Fibroblast of lung (primary cell): ENCODE measurements at regions not wholly inside any gene's neighbourhood (a gene's known extent, or its start where the extent isn't known, plus 50 kb on each side); places are given as distances from the start of the nearest gene placed in this dataset.

Experiments
- EZH2 ChIP-seq: IDR thresholded peaks from 2 replicates; pipeline ENCODE4 v1.5.1; 2012; ENCODE audit warnings: low read length, control low read depth, mild to moderate bottlenecking; ENCODE audit errors: missing control alignments
- TF ChIP-seq, protein P1 (sequence below), 2 donors: IDR thresholded peaks in 1 of 2; conservative IDR thresholded peaks in 1 of 2; 1 replicate in 1 of 2; 2 replicates in 1 of 2; pipeline ENCODE4 v1.5.1; 2011 to 2012; ENCODE audit warnings: low read length in 2 of 2, control low read depth in 1 of 2, inconsistent platforms in 1 of 2, low read depth in 1 of 2, mild to moderate bottlenecking in 1 of 2

- TF ChIP-seq, protein P1, sequence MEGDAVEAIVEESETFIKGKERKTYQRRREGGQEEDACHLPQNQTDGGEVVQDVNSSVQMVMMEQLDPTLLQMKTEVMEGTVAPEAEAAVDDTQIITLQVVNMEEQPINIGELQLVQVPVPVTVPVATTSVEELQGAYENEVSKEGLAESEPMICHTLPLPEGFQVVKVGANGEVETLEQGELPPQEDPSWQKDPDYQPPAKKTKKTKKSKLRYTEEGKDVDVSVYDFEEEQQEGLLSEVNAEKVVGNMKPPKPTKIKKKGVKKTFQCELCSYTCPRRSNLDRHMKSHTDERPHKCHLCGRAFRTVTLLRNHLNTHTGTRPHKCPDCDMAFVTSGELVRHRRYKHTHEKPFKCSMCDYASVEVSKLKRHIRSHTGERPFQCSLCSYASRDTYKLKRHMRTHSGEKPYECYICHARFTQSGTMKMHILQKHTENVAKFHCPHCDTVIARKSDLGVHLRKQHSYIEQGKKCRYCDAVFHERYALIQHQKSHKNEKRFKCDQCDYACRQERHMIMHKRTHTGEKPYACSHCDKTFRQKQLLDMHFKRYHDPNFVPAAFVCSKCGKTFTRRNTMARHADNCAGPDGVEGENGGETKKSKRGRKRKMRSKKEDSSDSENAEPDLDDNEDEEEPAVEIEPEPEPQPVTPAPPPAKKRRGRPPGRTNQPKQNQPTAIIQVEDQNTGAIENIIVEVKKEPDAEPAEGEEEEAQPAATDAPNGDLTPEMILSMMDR (conservative IDR thresholded peaks at IDR 0.05 in 1 of 2, IDR thresholded peaks at IDR 0.05 in 1 of 2; ENCODE audit: low read depth in 1 of 2, low read length in 2 of 2) = no peak
- TF ChIP-seq EZH2 = no peak
Observed at GRCh38 chr7:93821463-93821862, 69.1 kb downstream of the TFPI2 start.
